Fibroblast of the aortic adventitia (primary cell): ENCODE measurements at regions not wholly inside any gene's neighbourhood (a gene's known extent, or its start where the extent isn't known, plus 50 kb on each side); places are given as distances from the start of the nearest gene placed in this dataset.

Experiments
- DNase-seq: peaks from one replicate; pipeline ENCODE4 v3.0.0-alpha.2; 2010; ENCODE audit warnings: low read depth
- H3K4me3 ChIP-seq: 2 replicates; pipeline ENCODE4 v1.5.1; 2011; ENCODE audit warnings: low read depth, mild to moderate bottlenecking, control low read depth, low read length, moderate library complexity
- CTCF ChIP-seq: IDR thresholded peaks from 2 replicates; pipeline ENCODE4 v1.5.1; 2011; ENCODE audit warnings: mild to moderate bottlenecking, low read length, control low read depth, inconsistent platforms; ENCODE audit not compliant: insufficient read depth

GRCh38 chrX:86887341-86887740 lies 630.3 kb upstream of the KLHL4 start:
- DNase-seq, result no peak
- no peak for TF ChIP-seq CTCF
- no peak overlapping the region for H3K4me3 ChIP-seq

DNA sequence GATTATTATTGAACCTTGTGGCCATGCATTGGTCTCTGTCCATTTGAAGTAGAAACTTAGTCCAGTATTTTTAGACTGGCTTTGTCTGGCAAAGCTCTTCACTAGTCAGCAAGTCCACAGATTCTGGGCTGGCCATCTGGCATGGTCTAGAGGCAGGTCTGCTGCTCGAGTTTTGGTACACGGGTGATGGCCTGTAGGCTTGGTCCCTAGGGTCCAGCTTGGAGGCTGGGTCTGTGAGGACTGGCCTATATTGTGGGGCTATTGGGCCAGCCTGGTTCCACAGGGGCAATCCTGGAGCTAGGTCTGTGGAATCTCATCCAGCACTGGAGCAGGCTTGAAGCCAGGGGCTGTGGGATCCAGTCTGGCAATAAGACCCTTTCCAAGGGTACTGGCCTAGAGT lies 607.6 kb upstream of the KLHL4 start:
- no peak for DNase-seq
- no peak overlapping the region for H3K4me3 ChIP-seq
- no peak for TF ChIP-seq CTCF

- DNase-seq, result no peak
- no peak for TF ChIP-seq CTCF
- H3K4me3 ChIP-seq, result no peak overlapping the region
Observed at GRCh38 chrX:86910602-86911311, 606.8 kb upstream of the KLHL4 start.

- no peak for DNase-seq
- H3K4me3 ChIP-seq, result no peak overlapping the region
- TF ChIP-seq CTCF, result no peak
Observed at GRCh38 chrX:86914569-86914968, 603.0 kb upstream of the KLHL4 start.

- no peak for TF ChIP-seq CTCF
- H3K4me3 ChIP-seq, result no peak overlapping the region
- no peak for DNase-seq
Observed at GRCh38 chrX:86917959-86918358, 599.6 kb upstream of the KLHL4 start.

- no peak for DNase-seq
- H3K4me3 ChIP-seq, result no peak overlapping the region
- TF ChIP-seq CTCF, result no peak
Observed at GRCh38 chrX:86930419-86930818, 587.2 kb upstream of the KLHL4 start.

GRCh38 chrX:86935988-86936387 lies 581.6 kb upstream of the KLHL4 start:
- DNase-seq, result no peak
- TF ChIP-seq CTCF, result no peak
- no peak overlapping the region for H3K4me3 ChIP-seq
